GM12874 (cell line): ENCODE measurements at regions not wholly inside any gene's neighbourhood (a gene's known extent, or its start where the extent isn't known, plus 50 kb on each side); places are given as distances from the start of the nearest gene placed in this dataset.

ENCODE experiments used
- TF ChIP-seq, protein P1 (sequence below): IDR thresholded peaks from 2 replicates; pipeline ENCODE4 v1.5.1; 2011; ENCODE audit warnings: low read depth, mild to moderate bottlenecking, control low read depth, low read length, moderate library complexity; ENCODE audit not compliant: insufficient read depth

DNA sequence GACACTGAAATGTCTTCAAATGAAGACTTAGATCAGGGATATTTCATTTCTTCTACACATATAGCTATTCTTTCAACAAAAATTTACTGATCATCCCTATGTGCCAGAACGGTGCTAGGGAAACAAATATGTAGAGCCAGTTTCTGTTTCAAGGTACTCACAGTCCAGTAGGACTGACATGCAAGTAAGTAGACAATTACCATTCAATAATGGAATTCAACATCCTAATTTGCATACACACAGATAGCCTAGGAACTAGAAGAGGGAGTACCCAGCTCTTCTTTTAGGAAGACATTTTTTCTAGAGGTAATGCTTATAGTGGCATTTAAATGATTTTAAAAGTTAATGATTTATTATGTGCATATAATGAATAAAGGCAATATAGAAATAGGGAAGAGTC is 388.8 kb downstream of the ZSWIM6 start:
- TF ChIP-seq, protein P1, sequence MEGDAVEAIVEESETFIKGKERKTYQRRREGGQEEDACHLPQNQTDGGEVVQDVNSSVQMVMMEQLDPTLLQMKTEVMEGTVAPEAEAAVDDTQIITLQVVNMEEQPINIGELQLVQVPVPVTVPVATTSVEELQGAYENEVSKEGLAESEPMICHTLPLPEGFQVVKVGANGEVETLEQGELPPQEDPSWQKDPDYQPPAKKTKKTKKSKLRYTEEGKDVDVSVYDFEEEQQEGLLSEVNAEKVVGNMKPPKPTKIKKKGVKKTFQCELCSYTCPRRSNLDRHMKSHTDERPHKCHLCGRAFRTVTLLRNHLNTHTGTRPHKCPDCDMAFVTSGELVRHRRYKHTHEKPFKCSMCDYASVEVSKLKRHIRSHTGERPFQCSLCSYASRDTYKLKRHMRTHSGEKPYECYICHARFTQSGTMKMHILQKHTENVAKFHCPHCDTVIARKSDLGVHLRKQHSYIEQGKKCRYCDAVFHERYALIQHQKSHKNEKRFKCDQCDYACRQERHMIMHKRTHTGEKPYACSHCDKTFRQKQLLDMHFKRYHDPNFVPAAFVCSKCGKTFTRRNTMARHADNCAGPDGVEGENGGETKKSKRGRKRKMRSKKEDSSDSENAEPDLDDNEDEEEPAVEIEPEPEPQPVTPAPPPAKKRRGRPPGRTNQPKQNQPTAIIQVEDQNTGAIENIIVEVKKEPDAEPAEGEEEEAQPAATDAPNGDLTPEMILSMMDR, result no peak

DNA sequence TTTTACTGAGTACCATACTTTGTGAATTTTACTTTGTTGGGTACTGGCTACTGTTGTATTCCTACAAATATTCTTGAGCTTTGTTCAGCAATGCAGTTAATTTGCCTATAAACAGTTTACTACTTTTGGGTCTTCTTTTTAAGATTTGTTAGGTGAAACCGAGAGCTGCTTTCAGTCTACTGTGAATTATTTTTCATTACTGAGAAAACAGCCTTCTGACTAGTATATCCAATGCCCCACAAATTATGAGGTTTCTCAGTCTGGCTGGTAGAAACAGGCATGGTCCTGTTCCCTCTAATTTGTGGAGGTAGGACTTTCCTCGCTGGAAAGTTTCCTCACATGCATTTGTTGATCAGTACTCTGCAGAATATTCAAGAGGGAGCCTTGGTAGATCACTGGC is 392.0 kb downstream of the ZSWIM6 start:
- TF ChIP-seq, protein P1, result no peak

- TF ChIP-seq, protein P1, result no peak
These were observed 396.2 kb downstream of the ZSWIM6 start for GRCh38 chr5:61728287-61728686.

- TF ChIP-seq, protein P1, result no peak
These were observed 398.8 kb downstream of the ZSWIM6 start for GRCh38 chr5:61730866-61731265.

DNA sequence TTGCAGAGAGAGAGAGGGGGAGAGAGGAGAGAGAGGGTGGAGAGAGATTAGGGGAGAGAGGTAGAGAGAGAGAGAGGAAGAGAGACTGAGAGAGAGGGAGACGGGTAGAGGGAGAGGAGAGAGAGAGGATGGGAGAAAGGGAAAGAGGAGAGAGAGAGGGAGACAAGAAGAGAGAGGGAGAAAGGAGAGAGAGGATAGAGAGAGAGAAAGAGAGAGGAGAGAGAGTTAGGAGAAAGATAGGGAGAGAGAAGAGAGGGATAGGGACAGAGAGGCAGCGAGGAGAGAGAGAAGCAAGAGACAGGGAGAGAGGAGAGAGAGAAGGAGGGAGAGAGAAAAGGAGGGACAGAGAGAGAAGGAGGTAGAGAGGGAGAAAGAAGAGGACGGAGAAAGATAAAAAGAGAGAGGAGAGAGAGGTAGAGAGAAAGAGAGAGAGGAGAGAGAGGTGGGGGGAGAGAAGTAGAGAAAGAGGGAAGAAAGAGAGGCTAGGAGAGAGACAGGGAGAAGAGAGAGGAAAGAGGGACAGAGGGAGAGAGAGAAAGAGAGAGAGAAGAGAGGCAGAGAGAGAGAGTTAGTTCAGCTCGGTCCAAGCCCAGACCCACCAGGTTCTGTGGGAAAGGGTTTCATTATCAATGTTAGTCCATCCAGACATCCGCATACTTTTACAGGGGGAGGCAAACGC is 399.3 kb downstream of the ZSWIM6 start:
- TF ChIP-seq, protein P1, result no peak

GRCh38 chr5:61731946-61732314 is 399.9 kb downstream of the ZSWIM6 start:
- TF ChIP-seq, protein P1, result no peak

DNA sequence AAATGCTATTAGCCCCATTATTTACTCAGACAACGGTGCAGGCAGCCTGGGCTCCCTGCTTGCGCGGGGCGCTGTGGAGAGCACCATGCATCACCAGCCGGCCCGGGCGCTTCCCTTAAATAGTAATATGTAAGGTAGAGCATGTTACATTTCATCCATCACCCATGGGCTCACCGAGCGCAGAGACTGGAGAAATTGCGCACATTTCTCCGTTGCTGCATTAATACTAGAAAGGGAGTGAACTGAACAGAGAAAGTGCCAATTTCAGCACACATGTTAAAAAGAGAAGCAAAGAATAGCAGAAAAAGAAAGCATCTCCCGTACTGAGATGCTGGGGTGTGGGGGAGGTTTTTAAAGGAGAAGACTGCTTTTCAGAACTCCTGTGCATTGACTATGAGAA is 400.3 kb downstream of the ZSWIM6 start:
- TF ChIP-seq, protein P1, result no peak
